ENCODE measurements at regions not wholly inside any gene's neighbourhood (a gene's known extent, or its start where the extent isn't known, plus 50 kb on each side); places are given as distances from the start of the nearest gene placed in this dataset.

GRCh38 chr4:173642509-173642908, 112.5 kb upstream of the HAND2 start (continued):
- TF ChIP-seq DEAF1 (CRISPR knock-in tag; IDR thresholded peaks at IDR 0.05) (no peak), XRCC4 (IDR thresholded peaks at IDR 0.05; ENCODE audit: extremely low read depth, insufficient read depth, insufficient read length) (no peak)

GRCh38 chr4:173635395-173635794, 105.4 kb upstream of the HAND2 start:
- no peak for ATAC-seq
- CTCF ChIA-PET (ENCODE audit: low intra/inter-chr PET ratio), result no interaction called here

More at GRCh38 chr4:173635395-173635794, 105.4 kb upstream of the HAND2 start:
- Histone ChIP-seq H3K4me3 (no peak overlapping the region), H3K9ac (ENCODE audit: insufficient read depth in 1 of 2, low read depth in 2 of 2, low read length in 2 of 2) (no peak overlapping the region), H3K9me3 (replicated peaks; ENCODE audit: control insufficient read depth, insufficient read depth, low read depth, low read length) (no peaks in the 10 kb centered on the region), H3K36me3 (ENCODE audit: control insufficient read depth, insufficient read depth, low read length) (no peaks in the 10 kb centered on the region), H3K79me2 (ENCODE audit: control insufficient read depth, insufficient read depth, low read length) (no peaks in the 10 kb centered on the region), H3K27me3 (ENCODE audit: control insufficient read depth in 2 of 2, insufficient read depth in 2 of 2, low read length in 2 of 2) (no peaks in the 10 kb centered on the region), H2AFZ (ENCODE audit: low read depth, low read length) (no peak overlapping the region), H3K4me2 (ENCODE audit: insufficient read depth, low read length) (no peak overlapping the region), H4K20me1 (replicated peaks; ENCODE audit: control insufficient read depth, insufficient read depth, low read length) (no peaks in the 10 kb centered on the region), H3K9me1 (ENCODE audit: control insufficient read depth, insufficient read depth, low read length) (no peaks in the 10 kb centered on the region), H3K4me1 (replicated peaks in 1 of 2; ENCODE audit: control insufficient read depth in 2 of 2, insufficient read depth in 2 of 2, low read length in 2 of 2) (no peaks in the 10 kb centered on the region), H3K27ac (ENCODE audit: extremely low read depth, low read depth, low read length) (no peak overlapping the region)
- peak; percentile 68 for TF ChIP-seq RBM25 (IDR thresholded peaks at IDR 0.05; ENCODE audit: low read depth, low read length, severe bottlenecking)
- TF ChIP-seq TEAD1 (CRISPR knock-in tag; IDR thresholded peaks at IDR 0.05), result no peak
- no peak for TF ChIP-seq BRF1 (IDR thresholded peaks at IDR 0.05; ENCODE audit: borderline replicate concordance, extremely low read depth, insufficient read length)
- no peak for TF ChIP-seq RBM39 (optimal IDR thresholded peaks at IDR 0.05; ENCODE audit: low read depth, low read length)
- no peak for TF ChIP-seq ZNF174 (CRISPR knock-in tag; IDR thresholded peaks at IDR 0.05)
- TF ChIP-seq ZNF507 (tag; conservative IDR thresholded peaks at IDR 0.05), result peak; percentile 92
- no peak for TF ChIP-seq ZNF561 (CRISPR knock-in tag; conservative IDR thresholded peaks at IDR 0.05)
- TF ChIP-seq KLF6 (CRISPR knock-in tag; IDR thresholded peaks at IDR 0.05; ENCODE audit: borderline replicate concordance), result no peak
- no peak for TF ChIP-seq POLR2H (tag; IDR thresholded peaks at IDR 0.05; ENCODE audit: low read depth)
- no peak for TF ChIP-seq ATF6 (CRISPR knock-in tag; IDR thresholded peaks at IDR 0.05)
- no peak for TF ChIP-seq CBX8 (IDR thresholded peaks at IDR 0.05; ENCODE audit: borderline replicate concordance, extremely low read depth, low read depth, low read length, poor library complexity, severe bottlenecking)
- no peak for TF ChIP-seq ATF7 (IDR thresholded peaks at IDR 0.05)
- no peak for TF ChIP-seq FOXK2 (conservative IDR thresholded peaks at IDR 0.05 in 1 of 2, IDR thresholded peaks at IDR 0.05 in 1 of 2; ENCODE audit: low read depth in 2 of 2)
- no peak for TF ChIP-seq ZEB2 (IDR thresholded peaks at IDR 0.05)
- TF ChIP-seq CBX3 (IDR thresholded peaks at IDR 0.05; ENCODE audit: borderline replicate concordance in 1 of 2, low read length in 2 of 2), result 0 out of 3 replicates have a peak, but pooled peaks of 1 of the 2 experiments have one; percentile 60
- POLR2A ChIA-PET, result no interaction called here
- in situ Hi-C loops (cut with MboI) (no loop called here), intact Hi-C loops (cut with micrococcal nuclease) (no loop called here)
- BruUV-seq (replicated peaks), result no TSS peak
- FAIRE-seq, result no peak
- no peak for DNase-seq (ENCODE audit: extremely low read depth in 1 of 4, low spot score in 3 of 4)

Data from K562 (cell line).